ENCODE measurements at regions not wholly inside any gene's neighbourhood (a gene's known extent, or its start where the extent isn't known, plus 50 kb on each side); places are given as distances from the start of the nearest gene placed in this dataset.

DNA sequence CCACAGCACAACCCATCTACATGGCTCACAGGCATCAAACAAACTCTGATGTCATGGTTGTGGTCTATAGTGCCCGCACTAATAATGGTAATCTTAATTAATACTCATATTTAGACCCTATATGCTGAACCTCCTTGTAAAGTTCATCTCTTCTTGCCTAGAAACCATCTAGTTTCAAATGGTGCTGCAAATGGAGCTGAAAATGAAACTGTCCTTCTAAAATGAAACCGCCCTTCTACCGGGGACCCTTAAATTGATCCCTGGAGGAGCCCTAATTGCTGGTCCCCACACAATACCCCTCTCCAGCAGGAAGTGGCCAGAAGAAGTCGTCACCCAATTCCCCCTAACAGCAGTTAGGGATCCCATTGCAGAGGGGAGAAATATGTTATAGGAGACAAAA, 612.6 kb downstream of the MRPL39 start:
- TF ChIP-seq, protein P1, sequence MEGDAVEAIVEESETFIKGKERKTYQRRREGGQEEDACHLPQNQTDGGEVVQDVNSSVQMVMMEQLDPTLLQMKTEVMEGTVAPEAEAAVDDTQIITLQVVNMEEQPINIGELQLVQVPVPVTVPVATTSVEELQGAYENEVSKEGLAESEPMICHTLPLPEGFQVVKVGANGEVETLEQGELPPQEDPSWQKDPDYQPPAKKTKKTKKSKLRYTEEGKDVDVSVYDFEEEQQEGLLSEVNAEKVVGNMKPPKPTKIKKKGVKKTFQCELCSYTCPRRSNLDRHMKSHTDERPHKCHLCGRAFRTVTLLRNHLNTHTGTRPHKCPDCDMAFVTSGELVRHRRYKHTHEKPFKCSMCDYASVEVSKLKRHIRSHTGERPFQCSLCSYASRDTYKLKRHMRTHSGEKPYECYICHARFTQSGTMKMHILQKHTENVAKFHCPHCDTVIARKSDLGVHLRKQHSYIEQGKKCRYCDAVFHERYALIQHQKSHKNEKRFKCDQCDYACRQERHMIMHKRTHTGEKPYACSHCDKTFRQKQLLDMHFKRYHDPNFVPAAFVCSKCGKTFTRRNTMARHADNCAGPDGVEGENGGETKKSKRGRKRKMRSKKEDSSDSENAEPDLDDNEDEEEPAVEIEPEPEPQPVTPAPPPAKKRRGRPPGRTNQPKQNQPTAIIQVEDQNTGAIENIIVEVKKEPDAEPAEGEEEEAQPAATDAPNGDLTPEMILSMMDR (conservative IDR thresholded peaks at IDR 0.05; ENCODE audit: low read depth, low read length) = no peak
- H3K4me3 ChIP-seq (ENCODE audit: low read length) = no peak overlapping the region
- no peak for DNase-seq (ENCODE audit: low read depth)

DNA sequence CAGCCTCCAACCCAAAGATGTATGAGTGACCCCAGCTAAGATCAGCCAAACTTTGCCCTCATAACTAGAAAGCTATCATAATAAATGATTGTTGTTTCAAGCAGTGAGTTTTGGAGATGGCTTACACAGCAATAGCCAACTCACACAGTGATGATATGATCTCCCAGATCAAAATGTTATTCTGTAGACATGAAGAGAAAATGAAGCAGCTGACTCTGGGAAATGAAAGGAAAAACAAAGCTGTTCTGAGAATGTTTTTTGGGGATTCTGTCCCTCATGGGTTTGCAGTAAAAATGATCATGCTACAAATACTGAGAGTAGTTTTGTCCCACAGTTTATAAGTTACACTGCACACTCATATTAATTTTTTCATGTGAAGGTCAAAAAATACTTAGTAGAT, 617.8 kb downstream of the MRPL39 start:
- H3K4me3 ChIP-seq (ENCODE audit: low read length) = no peak overlapping the region
- no peak for DNase-seq (ENCODE audit: low read depth)
- TF ChIP-seq, protein P1 (conservative IDR thresholded peaks at IDR 0.05; ENCODE audit: low read depth, low read length) = no peak

DNA sequence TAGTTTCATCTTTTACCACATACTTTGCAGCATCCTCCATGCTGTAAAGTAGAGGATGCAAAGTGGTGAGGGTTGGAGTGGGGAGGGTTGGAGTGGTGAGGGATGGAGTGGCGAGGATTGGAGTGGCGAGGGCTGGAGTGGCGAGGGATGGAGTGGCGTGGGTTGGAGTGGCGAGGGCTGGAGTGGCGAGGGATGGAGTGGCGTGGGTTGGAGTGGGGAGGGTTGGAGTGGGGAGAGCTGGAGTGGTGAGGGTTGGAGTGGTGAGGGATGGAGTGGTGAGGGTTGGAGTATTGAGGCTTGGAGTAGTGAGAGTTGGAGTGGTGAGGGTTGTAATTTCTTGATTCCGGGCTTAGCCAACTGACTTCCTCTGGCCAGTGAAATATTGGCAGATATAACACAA, 618.3 kb downstream of the MRPL39 start:
- no peak for DNase-seq (ENCODE audit: low read depth)
- no peak overlapping the region for H3K4me3 ChIP-seq (ENCODE audit: low read length)
- TF ChIP-seq, protein P1 (conservative IDR thresholded peaks at IDR 0.05; ENCODE audit: low read depth, low read length) = no peak

DNA sequence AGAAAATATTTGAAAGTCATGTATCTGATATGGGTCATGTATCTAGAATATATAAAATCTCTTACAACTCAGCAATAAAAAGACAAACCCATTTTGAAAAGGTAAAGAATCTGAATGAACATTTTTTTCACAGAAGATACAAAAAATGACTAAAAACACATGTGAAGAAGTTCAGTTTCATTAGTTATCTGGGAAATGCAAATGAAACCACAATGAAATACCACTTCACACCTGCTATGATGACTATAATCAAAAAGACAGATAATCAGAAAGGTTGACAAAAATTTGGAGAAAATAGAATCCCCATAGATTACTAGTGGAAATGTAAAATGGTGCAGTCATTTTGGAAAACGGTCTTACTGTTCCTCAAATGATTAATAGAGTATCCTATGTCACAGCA, 631.0 kb downstream of the MRPL39 start:
- DNase-seq (ENCODE audit: low read depth) = no peak

DNA sequence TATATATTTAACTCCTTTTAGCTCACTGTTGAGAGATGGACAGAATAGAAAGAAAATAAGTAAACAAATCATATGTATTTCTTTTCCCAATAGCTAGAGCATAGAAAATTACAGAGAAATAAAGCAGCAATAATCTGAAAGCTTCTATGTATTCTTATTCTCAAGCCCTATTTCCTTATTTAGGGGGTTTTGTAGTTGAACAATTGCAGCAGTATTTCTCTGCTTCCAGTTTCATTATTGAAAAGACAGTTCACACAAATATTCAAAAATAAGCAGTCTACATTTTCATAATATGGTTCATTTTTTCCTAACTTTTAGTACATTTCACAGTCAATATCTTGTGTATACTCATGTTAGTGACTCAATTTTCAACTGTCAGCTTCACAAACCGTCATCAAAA, 638.2 kb downstream of the MRPL39 start:
- no peak for DNase-seq (ENCODE audit: low read depth)
- TF ChIP-seq, protein P1 (conservative IDR thresholded peaks at IDR 0.05; ENCODE audit: low read depth, low read length) = no peak
- no peak overlapping the region for H3K4me3 ChIP-seq (ENCODE audit: low read length)

More for the DNA sequence above, 631.0 kb downstream of the MRPL39 start:
- no peak overlapping the region for H3K4me3 ChIP-seq (ENCODE audit: low read length)
- TF ChIP-seq, protein P1 (conservative IDR thresholded peaks at IDR 0.05; ENCODE audit: low read depth, low read length) = no peak

DNA sequence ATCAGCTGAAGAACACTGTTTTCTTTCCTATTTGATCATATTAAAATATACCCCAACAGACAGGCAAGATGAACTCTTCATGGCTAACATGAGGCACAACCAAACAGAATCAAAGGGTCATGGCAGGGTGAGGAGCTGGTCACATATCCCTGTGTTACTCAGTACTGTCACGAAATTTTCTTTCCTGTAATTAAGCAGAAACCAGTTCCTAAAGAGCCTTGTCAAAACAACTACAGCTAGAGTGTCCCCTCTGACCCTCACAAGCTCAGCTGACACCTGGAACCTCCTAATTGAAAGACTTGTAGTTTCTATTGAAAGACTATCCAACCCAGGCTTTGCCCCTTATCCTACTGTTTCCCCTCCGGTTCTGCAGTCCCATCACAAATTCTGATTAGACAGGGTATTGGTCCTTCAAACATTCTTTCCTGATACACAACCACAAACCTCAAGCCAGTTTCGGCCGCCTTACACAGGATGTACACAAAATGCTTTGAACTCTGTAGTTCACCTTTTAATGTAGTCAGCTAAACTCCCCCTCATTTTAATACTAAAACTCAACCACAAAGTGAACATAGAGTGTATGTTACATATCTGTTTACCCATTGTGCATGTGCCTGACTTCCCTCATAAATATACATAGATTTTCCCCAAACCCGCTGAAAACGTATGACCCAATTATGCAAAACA, 651.9 kb downstream of the MRPL39 start:
- DNase-seq (ENCODE audit: low read depth) = no peak
- TF ChIP-seq, protein P1 (conservative IDR thresholded peaks at IDR 0.05; ENCODE audit: low read depth, low read length) = no peak
- no peak overlapping the region for H3K4me3 ChIP-seq (ENCODE audit: low read length)

DNA sequence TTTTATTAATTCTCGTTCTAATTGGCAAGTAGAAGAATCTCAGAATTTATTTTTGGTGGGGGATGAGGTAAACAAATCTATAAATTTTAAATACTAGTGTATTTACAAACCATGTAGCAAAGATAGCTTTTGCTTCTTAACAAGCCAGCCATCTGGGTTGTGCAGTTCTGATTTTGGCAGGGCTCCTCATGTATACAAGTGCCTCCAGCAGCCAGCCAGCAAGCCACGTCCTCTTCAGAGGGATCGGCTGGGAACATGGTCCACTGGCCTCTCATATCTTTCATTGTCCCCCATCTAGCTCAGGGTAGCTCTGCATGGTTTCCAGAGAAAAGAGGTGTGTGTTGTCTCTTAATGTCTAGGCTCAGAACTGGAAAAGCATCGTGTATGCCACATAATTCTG, 659.1 kb downstream of the MRPL39 start:
- TF ChIP-seq, protein P1 (conservative IDR thresholded peaks at IDR 0.05; ENCODE audit: low read depth, low read length) = no peak
- no peak overlapping the region for H3K4me3 ChIP-seq (ENCODE audit: low read length)
- DNase-seq (ENCODE audit: low read depth) = no peak

Data from retinal pigment epithelial cell (primary cell).